Fibroblast of gingiva (primary cell): ENCODE measurements at regions not wholly inside any gene's neighbourhood (a gene's known extent, or its start where the extent isn't known, plus 50 kb on each side); places are given as distances from the start of the nearest gene placed in this dataset.
"Not testable (repeated sequence)": the region's sequence is repeated elsewhere in the genome, so short reads cannot be mapped to it uniquely, and the experiment has no call there.

Experiments used
- DNase-seq: peaks from one replicate; pipeline ENCODE4 v3.0.0-alpha.2; 2011; ENCODE audit warnings: low read depth

GRCh38 chr6:112464901-112465665 lies 118.0 kb downstream of the RFPL4B start:
- DNase-seq, result peak; percentile 49

- peak; percentile 46 for DNase-seq
These were observed 119.4 kb downstream of the RFPL4B start for GRCh38 chr6:112466373-112467151.

- DNase-seq, result no peak
These were observed 121.2 kb downstream of the RFPL4B start for GRCh38 chr6:112468359-112468758.

- DNase-seq, result no peak
These were observed 122.2 kb downstream of the RFPL4B start for GRCh38 chr6:112469306-112469705.

- DNase-seq, result no peak
These were observed 123.2 kb downstream of the RFPL4B start for GRCh38 chr6:112470376-112470775.

GRCh38 chr6:112470950-112471349 lies 123.8 kb downstream of the RFPL4B start:
- no peak for DNase-seq

GRCh38 chr6:112475083-112475482 lies 128.0 kb downstream of the RFPL4B start:
- DNase-seq, result peak; percentile 35

- no peak for DNase-seq
These were observed 130.0 kb downstream of the RFPL4B start for GRCh38 chr6:112477125-112477524.

- DNase-seq, result no peak
These were observed 130.9 kb downstream of the RFPL4B start for GRCh38 chr6:112478036-112478435.

GRCh38 chr6:112479975-112480374 lies 132.8 kb downstream of the RFPL4B start:
- not testable (repeated sequence) for DNase-seq

GRCh38 chr6:112480553-112480952 lies 133.4 kb downstream of the RFPL4B start:
- no peak for DNase-seq

GRCh38 chr6:112481211-112481610 lies 134.1 kb downstream of the RFPL4B start:
- DNase-seq, result peak; percentile 27

GRCh38 chr6:112482373-112482772 lies 135.2 kb downstream of the RFPL4B start:
- DNase-seq, result no peak

- DNase-seq, result no peak
These were observed 138.1 kb downstream of the RFPL4B start for GRCh38 chr6:112485120-112485826.

- peak; percentile 11 for DNase-seq
These were observed 138.7 kb downstream of the RFPL4B start for GRCh38 chr6:112485827-112486212.

GRCh38 chr6:112486454-112486853 lies 139.3 kb downstream of the RFPL4B start:
- DNase-seq, result no peak

- no peak for DNase-seq
These were observed 141.1 kb downstream of the RFPL4B start for GRCh38 chr6:112488238-112488637.

GRCh38 chr6:112501705-112502104 lies 154.6 kb downstream of the RFPL4B start:
- peak; percentile 19 for DNase-seq

GRCh38 chr6:112502351-112503090 lies 155.4 kb downstream of the RFPL4B start:
- peak; percentile 14 for DNase-seq

- no peak for DNase-seq
These were observed 156.0 kb downstream of the RFPL4B start for GRCh38 chr6:112503091-112503596.

- no peak for DNase-seq
These were observed 157.5 kb downstream of the RFPL4B start for GRCh38 chr6:112504621-112505020.

- no peak for DNase-seq
These were observed 164.3 kb downstream of the RFPL4B start for GRCh38 chr6:112511441-112511840.
